D341Med (cell line): ENCODE measurements at regions not wholly inside any gene's neighbourhood (a gene's known extent, or its start where the extent isn't known, plus 50 kb on each side); places are given as distances from the start of the nearest gene placed in this dataset.
"Not testable (repeated sequence)": the region's sequence is repeated elsewhere in the genome, so short reads cannot be mapped to it uniquely, and the experiment has no call there.

Experiments
- DNase-seq: peaks from one replicate; pipeline ENCODE4 v3.0.0; 2012; ENCODE audit warnings: low spot score

DNA sequence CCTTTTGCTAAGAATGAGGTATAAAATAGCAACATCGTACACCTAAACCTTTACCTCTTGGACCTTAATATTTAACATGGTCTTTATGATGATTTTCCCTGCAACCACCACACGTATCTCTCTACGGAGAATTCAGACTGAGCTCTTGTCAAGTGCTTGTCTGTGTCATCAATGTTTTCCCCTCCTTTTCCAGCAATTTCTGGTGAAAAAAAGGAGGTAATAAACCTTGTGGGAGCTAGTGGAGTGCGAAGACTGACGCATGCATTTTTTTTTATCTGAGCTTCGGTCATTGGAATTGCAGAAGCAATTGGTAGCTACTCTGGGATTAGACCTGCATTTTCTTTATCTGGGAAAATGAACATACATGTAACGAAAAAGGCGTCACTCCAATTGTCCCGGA lies 527.6 kb downstream of the TMEM114 start:
- DNase-seq: no peak

DNA sequence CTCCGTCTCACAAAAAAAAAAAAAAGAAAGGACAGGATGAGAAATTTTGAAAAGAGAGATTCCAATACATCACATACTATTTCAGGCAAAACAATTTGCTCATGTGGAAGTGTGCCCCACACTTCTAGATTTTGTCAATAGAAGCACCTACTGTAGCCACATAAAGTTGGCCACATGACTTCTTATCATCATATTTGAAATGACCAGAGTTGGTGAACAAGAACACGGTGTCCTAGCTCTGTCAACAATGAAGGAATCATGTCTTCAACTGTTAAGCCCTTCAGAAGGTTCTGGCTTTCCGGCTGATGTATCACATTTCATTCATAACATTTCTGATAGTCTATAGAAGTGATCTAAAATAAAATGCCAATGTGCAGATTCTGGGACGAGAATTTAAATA lies 534.5 kb downstream of the TMEM114 start:
- DNase-seq: no peak

DNA sequence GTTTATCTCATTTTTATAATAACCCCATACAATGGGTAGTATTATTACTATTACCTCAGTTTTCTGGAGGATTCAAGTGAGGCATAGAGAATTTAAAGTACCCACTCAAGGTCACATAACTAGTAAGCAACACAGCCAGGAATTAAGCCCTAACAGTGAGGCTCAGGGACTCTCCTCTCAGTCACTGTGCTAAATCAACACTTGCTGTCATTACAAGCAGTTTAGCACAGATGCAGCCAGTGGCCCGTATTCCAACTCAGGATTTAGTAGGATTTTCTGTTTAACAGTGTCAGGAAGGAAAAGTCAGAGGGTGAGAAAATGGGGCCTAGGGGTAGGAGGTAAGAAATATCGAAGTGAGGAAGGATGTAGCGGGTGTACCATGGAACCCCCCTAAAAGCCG lies 536.9 kb downstream of the TMEM114 start:
- no peak for DNase-seq

DNA sequence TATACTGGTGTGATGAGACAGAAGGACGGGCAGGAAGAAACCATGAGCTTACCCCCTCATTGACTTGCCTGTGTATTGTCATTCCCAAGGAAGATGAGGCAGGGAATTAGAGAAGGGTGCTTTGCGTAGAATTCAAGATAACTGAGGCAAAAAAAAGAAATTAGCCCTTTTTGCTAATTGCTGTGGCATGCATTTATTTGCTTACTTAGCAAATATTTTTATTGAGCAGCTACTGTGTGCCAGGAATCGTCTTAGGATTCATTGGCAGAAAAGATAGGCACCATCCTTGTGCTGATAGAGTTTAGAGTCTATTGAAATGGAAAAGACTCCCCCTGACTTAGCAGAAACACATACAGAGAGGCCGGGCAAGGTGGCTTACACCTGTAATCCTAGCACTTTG lies 541.9 kb downstream of the TMEM114 start:
- no peak for DNase-seq

DNA sequence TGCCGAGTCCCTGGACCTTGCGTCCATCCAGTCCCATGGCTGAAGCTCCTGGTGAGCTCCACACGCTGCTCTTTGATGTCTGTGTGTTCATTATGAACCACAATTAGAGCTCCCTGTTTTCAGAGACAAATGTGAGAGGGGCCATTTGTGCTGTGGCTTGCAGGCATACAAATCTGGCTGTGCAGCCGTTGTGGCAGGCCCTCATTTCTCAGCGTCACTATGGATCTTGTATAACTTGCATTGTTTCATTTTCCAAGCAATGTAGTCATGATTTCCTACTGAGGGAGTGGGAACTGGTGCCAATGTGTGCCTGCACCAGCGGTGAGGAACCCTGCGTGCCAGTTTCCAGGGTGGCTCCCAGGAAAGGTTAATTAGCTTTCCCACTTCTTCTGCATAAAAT lies 542.6 kb downstream of the TMEM114 start:
- no peak for DNase-seq

DNA sequence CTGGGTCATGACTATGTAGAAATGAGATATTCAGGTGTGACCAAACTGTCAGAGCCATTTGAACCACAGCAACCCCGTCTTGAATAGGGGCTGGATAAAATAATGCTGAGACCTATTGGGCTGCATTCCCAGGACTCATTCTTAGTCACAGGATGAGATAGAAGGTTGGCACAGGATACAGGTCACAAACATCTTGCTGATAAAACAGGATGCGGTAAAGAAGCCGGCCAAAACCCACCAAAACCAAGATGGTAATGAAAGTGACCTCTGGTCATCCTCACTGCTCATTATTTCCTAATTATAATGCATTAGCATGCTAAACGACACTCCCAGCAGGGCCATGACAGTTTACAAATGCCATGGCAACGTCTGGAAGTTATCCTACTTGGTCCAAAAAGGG lies 545.5 kb downstream of the TMEM114 start:
- no peak for DNase-seq

DNA sequence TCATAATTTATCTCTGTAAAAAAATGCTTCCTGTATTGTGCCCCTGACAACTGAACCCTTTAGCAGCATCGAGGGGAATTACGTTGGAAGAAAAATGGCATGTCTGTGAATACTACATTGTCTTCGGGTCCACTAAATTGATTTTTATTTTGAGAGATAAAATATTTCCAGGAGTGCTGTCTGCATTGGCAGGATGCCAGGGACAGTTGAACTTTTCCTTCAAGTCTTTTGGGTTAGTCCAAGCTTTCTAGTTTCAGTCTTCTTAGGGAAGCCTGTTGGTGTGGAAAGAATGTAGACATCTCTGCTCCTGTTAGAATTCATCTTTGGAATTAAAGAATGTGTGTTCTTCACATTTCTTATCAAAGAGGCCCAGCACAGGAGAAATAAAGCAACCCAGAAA lies 557.9 kb downstream of the TMEM114 start:
- no peak for DNase-seq

DNA sequence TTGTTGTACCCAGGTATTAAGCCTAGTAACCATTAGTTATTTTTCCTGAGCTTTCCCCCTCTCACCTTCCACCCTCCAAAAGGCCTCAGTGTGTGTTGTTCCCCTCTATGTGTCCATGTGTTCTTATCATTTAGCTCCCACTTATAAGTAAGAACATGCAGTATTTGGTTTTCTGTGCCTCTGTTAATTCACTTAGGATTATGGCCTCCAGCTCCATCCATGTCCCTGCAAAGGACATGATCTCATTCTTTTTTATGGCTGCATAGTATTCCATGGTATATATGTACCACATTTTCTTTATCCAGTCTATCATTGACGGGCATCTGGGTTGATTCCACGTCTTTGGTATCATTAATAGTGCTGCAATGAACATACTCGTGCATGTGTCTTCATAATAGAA lies 560.3 kb downstream of the TMEM114 start:
- not testable (repeated sequence) for DNase-seq

DNA sequence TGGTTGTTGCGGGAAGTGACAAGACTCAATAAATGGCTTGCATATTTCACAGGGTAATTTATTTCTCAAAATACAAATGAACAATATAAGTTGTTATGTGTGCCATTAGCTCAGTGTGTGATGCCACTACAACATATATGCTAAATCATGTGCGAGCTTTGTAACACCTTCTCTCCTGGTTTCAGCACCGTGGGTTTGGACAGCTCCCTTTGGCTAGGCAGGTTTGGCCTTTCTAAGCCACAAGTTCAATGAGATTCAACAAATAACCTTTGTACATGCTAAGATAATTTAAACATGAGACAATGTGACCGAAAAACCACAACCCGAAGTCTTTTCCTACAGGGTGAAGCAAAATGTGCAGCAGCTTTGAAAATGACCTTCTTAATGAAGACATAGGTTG lies 563.9 kb downstream of the TMEM114 start:
- DNase-seq: no peak

DNA sequence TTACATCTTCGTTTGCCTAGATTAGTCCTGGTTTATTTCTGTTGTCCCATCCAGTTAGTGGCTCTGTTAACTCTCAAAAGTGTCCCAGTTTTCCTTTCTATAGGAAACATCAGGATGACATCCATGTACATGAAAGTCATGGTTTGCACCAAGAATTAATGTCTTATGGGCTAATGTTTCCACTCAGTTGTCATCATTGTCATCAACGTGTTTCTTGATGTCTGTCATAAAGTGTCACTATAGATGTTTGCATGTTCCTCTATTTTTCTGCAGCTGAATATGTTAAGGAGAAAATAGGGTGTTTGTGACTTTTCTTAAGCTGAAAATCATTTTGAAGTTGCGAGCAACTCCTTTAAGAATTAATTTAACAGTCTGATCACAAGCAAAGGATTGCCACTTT lies 567.0 kb downstream of the TMEM114 start:
- no peak for DNase-seq

DNA sequence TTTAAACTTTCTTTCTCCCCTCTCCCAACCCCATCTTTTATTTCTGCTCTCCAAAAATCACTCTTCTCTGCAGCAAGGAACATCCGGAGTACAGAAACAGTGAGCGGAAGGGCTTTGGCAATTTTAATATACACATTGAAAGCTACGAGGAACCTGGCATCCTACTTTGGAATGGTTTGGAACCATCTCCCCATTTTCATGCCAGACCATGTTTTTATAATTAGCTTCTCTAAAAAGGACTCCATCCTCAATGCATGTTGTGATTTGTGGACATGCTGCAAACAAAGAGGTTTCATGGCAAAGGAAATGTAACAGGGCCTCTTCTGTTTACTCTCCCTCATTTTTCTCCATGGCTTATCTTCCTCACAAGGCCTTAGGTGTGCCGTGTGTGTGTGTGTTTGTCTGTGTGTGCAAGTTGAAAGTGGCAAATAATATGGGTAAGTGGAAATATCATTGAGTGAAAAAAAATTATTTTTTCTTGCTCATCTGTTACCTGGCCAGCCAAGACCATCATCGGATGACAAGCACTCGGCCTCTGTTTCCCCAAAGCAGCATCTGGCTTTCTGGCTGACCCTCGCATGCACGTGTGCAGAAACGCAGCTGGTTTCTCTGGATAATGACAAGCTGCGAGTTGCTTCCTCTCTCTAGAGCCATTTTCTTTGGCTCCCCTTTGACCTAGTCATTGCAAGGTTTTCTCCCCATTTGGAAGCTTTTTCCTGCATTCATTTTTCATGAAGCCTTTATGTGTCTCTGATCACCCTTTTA lies 585.0 kb downstream of the TMEM114 start:
- no peak for DNase-seq

DNA sequence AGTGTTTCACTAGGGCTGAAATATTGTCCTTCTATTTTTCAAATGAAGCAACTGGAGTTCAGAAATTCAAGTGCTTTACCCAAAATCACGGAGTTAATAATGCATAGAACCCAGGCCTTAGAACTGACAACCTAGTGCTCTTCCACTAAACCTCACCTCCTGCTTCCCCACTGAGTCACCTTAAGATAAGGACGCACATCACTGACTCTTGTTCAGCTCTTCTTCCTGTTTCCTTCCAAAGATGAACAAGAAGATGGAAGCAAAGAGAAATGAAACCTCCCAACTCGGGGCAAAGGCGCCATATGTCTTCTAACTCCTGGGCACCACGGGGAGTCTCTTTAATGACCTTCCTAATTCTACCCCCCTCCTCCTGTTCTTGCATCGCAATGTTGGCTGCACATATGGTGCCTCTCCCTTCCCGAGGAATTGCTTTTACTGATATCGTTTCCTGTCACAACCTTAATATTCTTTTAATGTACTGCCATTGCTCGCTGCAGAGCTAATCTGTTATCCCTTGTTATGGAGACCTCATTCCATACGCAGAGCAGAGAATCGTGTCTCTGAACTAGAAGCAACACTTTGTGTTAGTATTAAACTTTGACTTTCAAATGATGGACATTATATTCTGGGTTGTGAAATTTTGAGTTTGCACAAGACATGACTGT lies 591.4 kb downstream of the TMEM114 start:
- no peak for DNase-seq

DNA sequence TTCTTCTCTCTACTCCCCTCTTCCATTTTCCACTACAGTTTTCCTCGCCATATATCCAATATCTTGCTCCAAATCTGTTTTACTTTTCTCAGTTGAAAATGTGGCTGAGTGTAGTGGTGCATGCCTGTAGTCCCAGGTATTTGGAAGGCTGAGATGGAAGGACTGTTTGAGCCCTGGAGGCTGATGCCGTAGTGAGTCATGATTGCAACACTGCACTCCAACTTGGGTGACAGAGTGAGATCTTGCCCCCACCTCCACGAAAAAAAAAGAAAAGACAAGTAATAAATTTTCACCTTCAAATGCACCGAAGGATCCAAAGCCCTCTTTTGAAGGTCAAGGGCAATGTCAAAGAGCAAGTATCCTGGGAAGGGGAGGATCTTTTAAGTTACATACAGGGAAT lies 592.3 kb downstream of the TMEM114 start:
- no peak for DNase-seq

DNA sequence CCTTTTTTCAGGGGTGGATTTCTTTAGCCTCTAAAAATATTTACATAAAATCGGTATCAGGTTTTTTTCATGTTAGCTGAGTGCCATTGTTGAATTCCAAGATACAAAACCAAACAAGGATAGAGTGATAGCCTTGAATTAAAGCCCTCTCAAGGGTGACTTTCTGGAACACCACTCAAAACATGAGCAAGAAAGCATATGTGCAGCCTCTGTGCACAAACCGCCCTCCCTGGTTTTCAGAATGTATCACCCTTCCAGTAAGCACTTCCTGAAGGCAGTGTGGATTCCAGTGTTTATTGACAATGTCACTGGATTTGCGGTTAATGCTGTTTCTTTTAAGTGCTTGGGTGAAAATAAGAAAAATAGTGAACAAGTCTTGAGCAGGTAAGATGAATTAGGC lies 597.7 kb downstream of the TMEM114 start:
- DNase-seq: no peak

DNA sequence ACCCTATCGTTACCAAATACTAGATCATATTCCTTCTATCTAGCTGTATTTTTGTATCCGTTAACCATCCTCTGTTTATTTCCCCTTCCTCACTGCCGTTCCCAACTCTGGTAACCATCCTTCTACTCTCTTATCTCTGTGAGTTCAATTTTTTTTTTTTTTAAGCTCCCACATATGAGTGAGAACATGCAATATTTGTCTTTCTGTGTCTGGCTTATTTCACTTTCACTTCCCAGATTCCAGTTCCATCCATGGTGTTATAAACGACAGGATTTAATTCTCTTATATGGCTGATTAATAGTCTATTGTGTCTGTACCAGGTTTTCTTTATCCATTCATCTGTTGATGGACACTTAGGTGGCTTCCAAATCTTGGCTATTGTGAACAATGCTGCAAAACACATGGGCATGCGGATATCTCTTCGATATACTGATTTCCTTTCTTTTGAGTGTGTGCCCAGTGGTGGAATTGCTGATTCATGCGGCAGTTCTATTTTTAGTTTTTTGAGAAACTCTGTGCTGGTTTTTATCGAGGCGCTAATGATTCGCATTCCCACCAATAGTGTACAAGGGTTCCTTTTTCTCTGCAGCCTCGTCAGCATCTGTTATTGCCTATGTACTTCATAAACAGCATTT lies 599.6 kb downstream of the TMEM114 start:
- no peak for DNase-seq

DNA sequence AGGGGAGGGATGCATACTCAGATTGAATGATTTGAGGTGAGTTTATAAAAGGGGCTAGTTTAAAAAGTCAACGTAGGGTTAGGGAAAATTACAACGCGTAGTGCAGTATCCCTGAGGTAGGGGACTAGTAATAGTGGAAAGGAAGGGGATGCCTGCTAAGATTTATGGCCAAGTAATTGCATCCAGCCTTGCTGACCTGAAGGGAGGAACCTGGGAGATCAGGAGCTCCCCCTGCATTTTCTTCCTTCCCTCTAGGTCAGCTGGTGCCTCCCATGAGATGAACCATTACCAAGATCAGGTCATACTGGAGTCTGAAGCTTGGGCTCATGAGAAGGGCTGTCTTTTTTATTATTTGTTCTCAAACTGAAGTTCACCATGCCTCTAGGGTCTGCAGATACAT lies 606.6 kb downstream of the TMEM114 start:
- DNase-seq: no peak

DNA sequence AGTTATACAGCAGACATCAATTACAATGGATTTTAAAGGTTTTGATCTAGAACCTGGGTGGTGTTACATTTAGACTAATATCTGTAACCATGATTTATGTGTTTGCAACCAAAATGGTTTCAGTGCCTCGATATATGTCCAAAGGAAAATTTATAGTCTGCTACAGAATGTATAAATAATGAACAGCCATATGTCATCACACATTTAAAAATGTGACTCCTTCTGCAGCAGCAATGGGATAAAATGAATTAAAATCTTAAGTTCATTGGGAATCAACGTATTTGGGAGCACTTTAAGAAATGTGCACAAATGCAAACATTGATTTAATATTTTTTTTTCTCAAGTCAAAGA lies 610.2 kb downstream of the TMEM114 start:
- DNase-seq: no peak

DNA sequence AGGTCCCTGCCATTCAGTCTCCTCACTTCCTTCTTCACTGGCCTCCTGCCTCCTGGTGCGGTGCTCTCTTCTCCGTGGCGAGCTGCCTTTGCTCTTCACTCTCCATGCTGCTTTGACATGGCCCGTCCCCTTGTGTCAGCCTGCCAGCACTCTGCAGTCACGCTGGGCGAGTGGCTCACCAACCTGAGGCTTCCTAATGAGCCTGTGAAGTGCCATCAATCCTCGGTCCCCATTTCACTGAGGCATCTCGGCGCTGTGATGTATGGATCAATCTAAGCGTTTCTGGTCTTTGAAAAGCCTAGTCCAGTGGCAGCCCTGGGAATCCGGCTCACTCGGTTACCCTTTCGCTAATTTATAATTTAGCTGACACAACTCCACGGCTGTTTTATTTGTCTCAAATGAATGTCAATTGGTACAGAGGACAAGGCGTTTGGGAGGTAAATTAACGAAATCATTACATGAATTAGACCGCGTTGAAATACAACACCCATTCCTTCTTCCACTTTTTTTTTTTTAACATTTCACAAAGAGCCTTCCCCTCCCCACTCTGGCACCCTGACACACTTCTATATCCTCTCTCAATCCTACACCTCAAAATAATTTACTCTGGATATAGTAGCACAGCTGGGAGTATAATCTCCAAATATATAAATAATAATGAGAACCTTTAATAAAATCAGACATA lies 610.7 kb downstream of the TMEM114 start:
- no peak for DNase-seq

DNA sequence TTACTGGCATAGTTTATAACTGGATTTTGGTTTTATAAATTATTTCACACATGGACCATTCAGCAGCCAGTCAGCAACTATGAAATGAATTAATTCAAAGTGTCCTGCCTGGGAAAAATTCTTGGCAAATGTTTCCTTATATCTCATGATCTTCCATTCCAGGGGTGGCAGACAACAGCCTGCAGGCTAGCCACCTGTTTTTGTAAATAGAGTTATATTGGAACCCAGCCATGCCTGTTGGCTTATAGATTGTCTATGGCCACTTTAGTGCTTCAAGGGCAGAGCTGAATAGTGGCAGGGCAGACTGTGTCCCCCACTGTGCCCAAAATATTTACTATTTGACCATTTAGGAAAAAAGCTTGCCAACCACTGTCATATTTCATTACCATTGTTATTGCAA lies 613.7 kb downstream of the TMEM114 start:
- no peak for DNase-seq

DNA sequence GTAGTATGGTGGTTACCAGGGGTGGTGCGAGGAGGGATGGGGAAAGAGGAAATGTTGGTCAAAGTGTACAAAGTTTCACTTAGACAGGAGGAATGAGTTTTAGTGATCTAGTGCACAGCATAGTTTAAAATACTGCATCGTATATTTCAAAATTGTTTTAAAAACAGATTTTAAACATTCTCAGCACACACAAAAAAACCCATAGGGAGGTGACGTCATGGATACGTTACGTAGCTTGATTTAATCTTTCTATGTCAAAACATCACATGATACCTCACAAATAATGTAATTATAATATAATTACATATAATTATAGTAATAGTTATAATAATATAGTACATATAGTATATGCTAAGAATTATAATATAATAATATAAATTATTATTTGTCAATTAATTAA lies 614.2 kb downstream of the TMEM114 start:
- no peak for DNase-seq

DNA sequence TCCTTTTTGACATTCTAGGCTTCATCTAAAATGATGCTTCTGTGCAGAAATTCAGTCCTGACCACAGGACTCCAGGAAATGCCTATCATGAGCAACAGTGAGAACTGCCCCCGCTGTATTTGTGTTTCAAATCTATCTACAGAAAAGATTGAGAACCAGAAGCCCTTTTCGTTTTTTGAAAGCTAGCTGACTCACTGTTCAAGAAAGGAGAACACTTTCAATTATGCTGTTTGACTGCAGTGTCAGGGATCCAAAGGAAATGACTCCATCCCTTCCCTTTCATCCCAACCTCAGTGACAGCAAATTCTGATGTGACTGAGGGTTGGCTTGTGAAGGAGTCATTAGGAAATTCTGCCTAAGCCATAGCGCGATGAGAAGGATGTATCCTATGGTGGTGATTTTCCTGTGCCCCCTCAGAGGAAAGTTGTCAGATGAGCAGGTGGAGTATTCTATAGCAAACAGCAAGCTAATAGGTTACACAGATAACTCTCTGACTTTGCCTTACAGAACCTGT lies 622.3 kb downstream of the TMEM114 start:
- no peak for DNase-seq

DNA sequence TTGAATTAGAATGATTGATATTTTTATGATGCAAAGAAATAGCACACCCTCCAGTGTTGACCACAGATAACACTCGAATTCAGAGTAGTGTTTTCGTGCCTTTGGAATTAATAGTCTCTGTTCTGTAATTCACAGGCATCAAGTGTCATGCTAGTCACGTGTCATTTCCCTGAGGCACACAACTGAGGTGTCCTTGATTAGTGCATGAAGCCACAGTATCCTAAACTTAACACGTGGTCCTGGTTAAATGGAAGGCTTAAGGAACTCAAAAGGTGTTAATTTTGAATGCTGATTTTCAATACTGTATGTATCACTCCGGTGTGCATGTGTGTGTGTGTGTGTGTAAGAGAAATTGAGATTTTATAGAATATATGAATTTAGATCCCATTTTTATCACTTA lies 625.6 kb downstream of the TMEM114 start:
- DNase-seq: no peak

DNA sequence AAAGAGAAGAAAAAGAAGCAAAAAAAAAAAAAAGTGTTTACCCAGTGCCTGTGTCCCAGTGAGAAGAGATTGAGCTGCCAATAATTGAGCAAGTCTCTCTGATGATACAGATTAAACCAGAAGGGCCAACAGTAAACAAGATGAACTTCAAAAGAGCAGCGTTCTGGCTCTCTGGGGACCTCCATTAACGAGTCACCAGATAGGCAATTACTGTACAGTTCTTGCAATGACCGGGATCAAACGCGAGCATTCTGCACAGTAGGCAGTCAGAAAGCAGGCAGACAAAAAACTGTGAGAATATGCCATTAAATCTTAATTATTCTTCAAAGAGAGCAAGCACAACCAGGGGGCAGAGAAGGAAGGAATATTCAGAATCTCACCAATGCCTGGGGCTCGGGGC lies 626.1 kb downstream of the TMEM114 start:
- DNase-seq: no peak
